GM12878 (cell line): ENCODE measurements at regions not wholly inside any gene's neighbourhood (a gene's known extent, or its start where the extent isn't known, plus 50 kb on each side); places are given as distances from the start of the nearest gene placed in this dataset.

ENCODE experiments used
- ATAC-seq: fragments of 200-7000 bp; cut with Tn5 transposase; 3 replicates; pipeline ENCODE4 v1.9.1; 2020; ENCODE audit warnings: mild to moderate bottlenecking, moderate library complexity
- BruUV-seq: library from RNA; stranded (reverse); fragments of 400-500 nt; replicated peaks from 2 replicates; lab custom pipeline; 2021; lab: Mats Ljungman, UMichigan
- CTCF ChIA-PET: fragments of 300-600 bp; sonication (Branson Sonifier 250); formaldehyde crosslinking; extraction: SDS; loops from one replicate; lab custom pipeline; 2021; ENCODE audit warnings: inconsistent platforms; lab: Yijun Ruan, JAX
- POLR2A ChIA-PET: fragments of 350-600 bp; formaldehyde crosslinking; extraction: SDS; loops from one replicate; lab custom pipeline; 2021; ENCODE audit warnings: inconsistent platforms; lab: Charles Lee
- RAD21 ChIA-PET: fragments of 300-600 bp; sonication (Branson Sonifier 250); formaldehyde crosslinking; loops from one replicate; lab custom pipeline; 2023; ENCODE audit warnings: antibody characterized with exemption; ENCODE audit not compliant: unreplicated experiment; lab: Charles Lee
- SMC1A ChIA-PET: fragments of 300-600 bp; sonication (Branson Sonifier 250); formaldehyde crosslinking; loops from one replicate; lab custom pipeline; 2023; ENCODE audit not compliant: unreplicated experiment, uncharacterized antibody; lab: Charles Lee
- DNase-seq: peaks from one replicate; pipeline ENCODE4 v3.0.0-alpha.2; 2011; ENCODE audit warnings: low read depth, low spot score
- FAIRE-seq: peaks from 3 replicates; lab custom pipeline; 2011; peaks lifted over from hg19 to GRCh38; lab: Jason Lieb, UNC
- H2AFZ ChIP-seq: 2 replicates; pipeline ENCODE4 v1.6.0; 2011; ENCODE audit warnings: low read depth, low read length, control low read depth; ENCODE audit not compliant: control insufficient read depth
- H3K27ac ChIP-seq: 2 replicates; pipeline ENCODE4 v1.5.1; 2011; ENCODE audit warnings: control low read depth; ENCODE audit not compliant: control insufficient read depth, insufficient read depth
- H3K27me3 ChIP-seq, 2 experiments: replicated peaks in 1 of 2; 2 replicates each; pipeline versions ENCODE4 v1.6.0 to v1.6.1; 2011; ENCODE audit warnings: low read length in 1 of 2; ENCODE audit not compliant: control insufficient read depth in 2 of 2, insufficient read depth in 2 of 2
- H3K36me3 ChIP-seq, 2 experiments: 2 replicates each; pipeline ENCODE4 v1.5.1; 2011; ENCODE audit warnings: low read length in 1 of 2; ENCODE audit not compliant: control insufficient read depth in 2 of 2, insufficient read depth in 2 of 2
- H3K4me1 ChIP-seq: 2 replicates; pipeline ENCODE4 v1.6.1; 2011; ENCODE audit warnings: mild to moderate bottlenecking, low read length, moderate library complexity, mixed read lengths; ENCODE audit not compliant: control insufficient read depth, insufficient read depth
- H3K4me2 ChIP-seq: 2 replicates; pipeline ENCODE4 v1.6.0; 2011; ENCODE audit warnings: control low read depth; ENCODE audit not compliant: control insufficient read depth, insufficient read depth
- H3K4me3 ChIP-seq: fragments of 200-600 bp; sonication (generic); 2 replicates; pipeline ENCODE4 v1.5.1; 2016
- H3K79me2 ChIP-seq: 2 replicates; pipeline ENCODE4 v1.6.0; 2011; ENCODE audit warnings: low read length; ENCODE audit not compliant: control insufficient read depth, insufficient read depth
- H3K9ac ChIP-seq: 2 replicates; pipeline ENCODE4 v1.8.0; 2011; ENCODE audit warnings: low read length, control low read depth, mixed read lengths; ENCODE audit not compliant: control insufficient read depth, insufficient read depth
- H3K9me3 ChIP-seq: replicated peaks from 3 replicates; pipeline ENCODE4 v1.5.1; 2011; ENCODE audit warnings: mild to moderate bottlenecking, low read length; ENCODE audit not compliant: control insufficient read depth, insufficient read depth
- H4K20me1 ChIP-seq: 2 replicates; pipeline ENCODE4 v1.6.0; 2011; ENCODE audit not compliant: control insufficient read depth, insufficient read depth
- BCL3 ChIP-seq: IDR thresholded peaks from 2 replicates; pipeline ENCODE4 v1.6.1; 2011; ENCODE audit warnings: borderline replicate concordance, low read depth, mild to moderate bottlenecking, moderate library complexity, low read length; ENCODE audit not compliant: insufficient read depth, poor library complexity, severe bottlenecking
- CBX5 ChIP-seq: sonication (generic); IDR thresholded peaks from 2 replicates; pipeline ENCODE4 v1.6.1; 2016; ENCODE audit warnings: low read depth, moderate library complexity, mild to moderate bottlenecking, inconsistent platforms
- E2F8 ChIP-seq: fragments of 450-650 bp; IDR thresholded peaks from 2 replicates; pipeline ENCODE4 v1.6.1; 2018; ENCODE audit warnings: mild to moderate bottlenecking, low read depth, moderate library complexity; ENCODE audit not compliant: partially characterized antibody
- PBX3 ChIP-seq: IDR thresholded peaks from 2 replicates; pipeline ENCODE4 v1.6.1; 2011; ENCODE audit warnings: mild to moderate bottlenecking, low read depth, low read length, moderate library complexity; ENCODE audit not compliant: insufficient replicate concordance
- WGBS: methylation state at CpG from one replicate; pipeline ENCODE4 v1.1.6; 2016; ENCODE audit warnings: low lambda C conversion rate; ENCODE audit not compliant: insufficient replicate concordance, insufficient coverage; ENCODE audit errors: missing lambda C conversion rate; 5-methylcytosine and 5-hydroxymethylcytosine counted together
- in situ Hi-C: fragments of 300-500 bp; cut with MboI; formaldehyde crosslinking; loops from 9 replicates; pipeline ENCODE4 v1.14.3; 2018; ENCODE audit warnings: mixed read lengths
- intact Hi-C: fragments of 100-400 bp; cut with micrococcal nuclease; formaldehyde crosslinking; loops from one replicate; pipeline ENCODE4 v1.14.2; 2022; ENCODE audit not compliant: unreplicated experiment

- DNase-seq (no peak), FAIRE-seq (no peak), ATAC-seq (no peak)
- TF ChIP-seq PBX3 (peak; percentile 16), E2F8 (no peak), BCL3 (peak; percentile 79), CBX5 (no peak)
- Histone ChIP-seq H3K27ac (no peak overlapping the region), H3K4me3 (no peak overlapping the region), H3K9ac (no peak overlapping the region), H3K4me2 (no peak overlapping the region), H2AFZ (no peak overlapping the region), H3K36me3 (no peaks in the 10 kb centered on the region), H3K4me1 (no peaks in the 10 kb centered on the region), H3K9me3 (no peaks in the 10 kb centered on the region), H3K79me2 (no peaks in the 10 kb centered on the region), H3K27me3 (no peaks in the 10 kb centered on the region), H4K20me1 (no peaks in the 10 kb centered on the region)
- ChIA-PET CTCF (interaction anchor here (0.8 to 2.9 kb wide), 8 partner anchors 10 to 783 kb away, joined by 3 to 14 read pairs (median 5); no protein-coding TSS in a partner anchor), RAD21 (interaction anchor here (1.0 to 1.1 kb wide), 2 partner anchors 102 to 738 kb away, joined by 3 to 4 read pairs; no protein-coding TSS in a partner anchor), SMC1A (interaction anchor here (1.4 to 1.5 kb wide), 2 partner anchors 8 to 738 kb away, joined by 4 to 6 read pairs; no protein-coding TSS in a partner anchor), POLR2A (no interaction called here)
- intact Hi-C loops: no loop called here
- 87% methylated on average over 4 of the region's 5 CpGs for WGBS
- no TSS peak for BruUV-seq
- in situ Hi-C loops: loop anchor here (5.0 kb wide), 1 partner anchor 949 kb away; no protein-coding TSS in a partner anchor
These were observed 58.6 kb downstream of the LIG4 start for GRCh38 chr13:108156749-108157148.
